ENCODE measurements at regions not wholly inside any gene's neighbourhood (a gene's known extent, or its start where the extent isn't known, plus 50 kb on each side); places are given as distances from the start of the nearest gene placed in this dataset.

DNA sequence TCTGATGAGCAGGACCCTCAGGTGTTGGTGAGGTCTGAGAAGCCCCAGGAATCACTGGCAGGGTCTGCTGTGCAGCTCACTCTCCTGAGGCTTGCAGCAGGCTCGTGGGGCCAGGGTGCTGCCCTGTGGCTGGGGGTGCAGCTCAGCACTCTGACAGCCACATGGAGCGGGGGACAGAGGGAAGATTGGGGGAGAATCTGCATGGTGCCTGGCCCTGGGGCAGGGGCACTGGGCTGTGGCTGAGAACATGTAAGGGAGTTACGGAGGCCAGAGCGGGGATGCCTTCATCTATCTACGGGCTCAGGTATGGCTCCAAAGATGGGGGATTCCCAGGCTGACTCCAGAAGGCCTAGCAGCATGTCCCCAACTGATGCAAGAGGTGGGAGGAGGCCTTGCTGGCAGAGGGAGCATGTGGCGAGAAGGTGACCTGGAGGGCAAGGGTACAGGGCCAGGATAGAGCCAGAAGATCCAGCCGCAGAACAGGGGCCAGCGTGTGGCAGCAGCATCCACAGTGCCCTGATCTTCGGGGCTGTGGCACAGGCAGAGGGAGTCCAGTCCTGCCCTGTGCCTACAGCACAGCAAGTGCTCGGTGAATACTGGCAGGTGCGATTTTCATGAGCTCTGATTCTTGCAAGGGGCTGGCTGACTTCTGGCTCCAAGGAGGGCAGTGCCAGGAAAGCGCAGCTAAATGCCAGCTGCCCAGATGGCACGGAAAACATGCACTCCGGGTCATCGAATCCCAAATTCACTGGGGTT is 184.7 kb downstream of the CTTN start:
- Mint-ChIP-seq H3K27ac (no peak overlapping the region), H3K4me1 (ENCODE audit: low read depth) (no peaks in the 10 kb centered on the region), H3K4me3 (ENCODE audit: low read depth) (no peak overlapping the region), H3K27me3 (no peaks in the 10 kb centered on the region), H3K36me3 (ENCODE audit: insufficient read depth) (no peaks in the 10 kb centered on the region), H3K9me3 (ENCODE audit: low read depth) (no peaks in the 10 kb centered on the region)
- no peak for DNase-seq (ENCODE audit: low spot score, unreplicated experiment)
- TF ChIP-seq, protein P1, sequence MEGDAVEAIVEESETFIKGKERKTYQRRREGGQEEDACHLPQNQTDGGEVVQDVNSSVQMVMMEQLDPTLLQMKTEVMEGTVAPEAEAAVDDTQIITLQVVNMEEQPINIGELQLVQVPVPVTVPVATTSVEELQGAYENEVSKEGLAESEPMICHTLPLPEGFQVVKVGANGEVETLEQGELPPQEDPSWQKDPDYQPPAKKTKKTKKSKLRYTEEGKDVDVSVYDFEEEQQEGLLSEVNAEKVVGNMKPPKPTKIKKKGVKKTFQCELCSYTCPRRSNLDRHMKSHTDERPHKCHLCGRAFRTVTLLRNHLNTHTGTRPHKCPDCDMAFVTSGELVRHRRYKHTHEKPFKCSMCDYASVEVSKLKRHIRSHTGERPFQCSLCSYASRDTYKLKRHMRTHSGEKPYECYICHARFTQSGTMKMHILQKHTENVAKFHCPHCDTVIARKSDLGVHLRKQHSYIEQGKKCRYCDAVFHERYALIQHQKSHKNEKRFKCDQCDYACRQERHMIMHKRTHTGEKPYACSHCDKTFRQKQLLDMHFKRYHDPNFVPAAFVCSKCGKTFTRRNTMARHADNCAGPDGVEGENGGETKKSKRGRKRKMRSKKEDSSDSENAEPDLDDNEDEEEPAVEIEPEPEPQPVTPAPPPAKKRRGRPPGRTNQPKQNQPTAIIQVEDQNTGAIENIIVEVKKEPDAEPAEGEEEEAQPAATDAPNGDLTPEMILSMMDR (IDR thresholded peaks at IDR 0.05; ENCODE audit: unreplicated experiment): no peak

- H3K27me3 Mint-ChIP-seq: no peaks in the 10 kb centered on the region
- no peak overlapping the region for H3K4me3 Mint-ChIP-seq (ENCODE audit: low read depth)
- no peaks in the 10 kb centered on the region for H3K36me3 Mint-ChIP-seq (ENCODE audit: insufficient read depth)
These were observed 185.5 kb downstream of the CTTN start for GRCh38 chr11:70583781-70584218.

DNA sequence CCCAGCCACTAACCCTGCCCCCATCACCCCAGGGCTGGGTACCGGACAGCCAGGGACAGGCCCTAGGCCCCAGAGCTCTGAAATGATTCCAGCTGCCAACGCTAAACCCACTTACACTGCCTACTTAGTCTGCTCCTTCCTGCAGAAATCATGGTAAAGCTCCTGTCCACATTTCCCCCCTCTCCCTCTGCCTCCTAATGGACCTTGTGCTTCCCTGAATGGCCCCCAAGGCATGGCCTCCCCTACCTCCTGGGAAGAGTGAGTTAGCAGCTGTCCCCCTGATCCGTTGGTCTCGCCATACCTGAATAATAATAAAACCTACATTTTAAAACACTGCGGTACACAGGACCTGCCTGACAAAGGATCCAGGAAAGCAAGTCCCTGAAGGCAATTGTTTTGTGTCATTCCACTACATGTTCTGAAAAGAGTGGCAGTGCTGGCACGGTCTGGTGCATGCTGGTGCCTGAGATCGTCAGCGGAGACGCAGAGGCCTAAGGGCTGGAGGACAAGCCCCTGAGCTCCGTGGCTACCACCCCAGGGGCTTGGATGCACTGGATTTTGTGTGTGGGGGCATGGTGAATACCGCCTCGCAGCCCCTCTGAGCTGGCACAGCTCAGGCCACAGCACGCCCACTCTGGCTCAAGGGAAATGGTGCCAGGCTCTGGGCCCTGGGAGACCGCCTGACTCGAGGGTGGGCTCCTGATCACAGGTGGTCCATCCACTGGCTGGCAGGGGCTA is 186.3 kb downstream of the CTTN start:
- Mint-ChIP-seq H3K27me3 (no peaks in the 10 kb centered on the region), H3K9me3 (ENCODE audit: low read depth) (no peaks in the 10 kb centered on the region), H3K27ac (no peak overlapping the region), H3K4me1 (ENCODE audit: low read depth) (no peaks in the 10 kb centered on the region), H3K4me3 (ENCODE audit: low read depth) (no peak overlapping the region), H3K36me3 (ENCODE audit: insufficient read depth) (peaks cover 3% of the 10 kb centered on the region)
- TF ChIP-seq, protein P1 (IDR thresholded peaks at IDR 0.05; ENCODE audit: unreplicated experiment): no peak
- DNase-seq (ENCODE audit: low spot score, unreplicated experiment): no peak

More at GRCh38 chr11:70583781-70584218, 185.5 kb downstream of the CTTN start:
- TF ChIP-seq, protein P1 (IDR thresholded peaks at IDR 0.05; ENCODE audit: unreplicated experiment): no peak
- H3K27ac Mint-ChIP-seq: peak overlapping the region; percentile 67
- DNase-seq (ENCODE audit: low spot score, unreplicated experiment): no peak
- no peaks in the 10 kb centered on the region for H3K9me3 Mint-ChIP-seq (ENCODE audit: low read depth)
- H3K4me1 Mint-ChIP-seq (ENCODE audit: low read depth): no peaks in the 10 kb centered on the region

- no peaks in the 10 kb centered on the region for H3K4me1 Mint-ChIP-seq (ENCODE audit: low read depth)
- no peaks in the 10 kb centered on the region for H3K9me3 Mint-ChIP-seq (ENCODE audit: low read depth)
- H3K27ac Mint-ChIP-seq: no peak overlapping the region
- TF ChIP-seq, protein P1 (IDR thresholded peaks at IDR 0.05; ENCODE audit: unreplicated experiment): no peak
- no peaks in the 10 kb centered on the region for H3K27me3 Mint-ChIP-seq
- H3K36me3 Mint-ChIP-seq (ENCODE audit: insufficient read depth): peaks cover 3% of the 10 kb centered on the region
- no peak for DNase-seq (ENCODE audit: low spot score, unreplicated experiment)
- H3K4me3 Mint-ChIP-seq (ENCODE audit: low read depth): no peak overlapping the region
These were observed 186.9 kb downstream of the CTTN start for GRCh38 chr11:70585236-70585545.

DNA sequence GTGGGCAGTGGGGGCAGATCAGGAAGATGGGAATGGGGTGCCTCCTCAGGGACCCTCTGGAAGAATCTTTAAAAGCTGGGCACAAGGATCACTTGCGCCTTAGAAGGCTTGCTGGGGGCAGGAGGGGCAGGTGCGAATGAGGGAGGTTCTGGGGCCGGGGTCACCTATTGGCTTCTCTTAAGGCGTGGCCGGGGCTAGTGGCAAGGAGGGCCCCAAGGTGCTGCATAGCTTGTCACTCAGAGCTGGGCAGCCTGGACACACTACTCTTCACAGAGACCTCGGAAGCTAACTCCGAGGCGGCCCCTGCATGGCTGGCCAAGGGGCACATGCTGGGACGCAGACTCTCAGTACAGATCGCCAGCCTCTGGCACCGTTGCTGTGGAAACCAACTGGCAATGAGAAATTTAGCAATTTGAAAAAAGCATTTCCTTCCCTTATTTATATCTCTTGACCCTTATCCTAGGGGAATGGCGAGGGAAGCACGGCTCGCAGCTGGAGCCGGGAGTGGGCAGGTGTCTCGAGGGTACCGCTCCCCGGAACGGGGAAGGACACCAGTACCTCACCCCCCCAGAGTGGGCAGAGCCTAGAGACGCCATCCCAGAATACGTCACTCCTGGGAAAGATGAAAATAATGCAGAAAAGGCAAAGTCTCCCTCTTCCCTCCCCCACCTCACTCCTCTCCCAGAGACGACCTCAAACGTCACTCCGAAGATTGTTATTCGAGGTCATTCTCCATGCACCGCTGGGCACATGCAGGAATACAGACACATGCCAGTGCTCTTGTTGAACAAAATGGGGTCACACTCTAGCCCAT is 188.1 kb downstream of the CTTN start:
- TF ChIP-seq, protein P1 (IDR thresholded peaks at IDR 0.05; ENCODE audit: unreplicated experiment): no peak
- no peak overlapping the region for H3K4me3 Mint-ChIP-seq (ENCODE audit: low read depth)
- peak overlapping the region; percentile 79 for H3K27ac Mint-ChIP-seq
- no peak for DNase-seq (ENCODE audit: low spot score, unreplicated experiment)
- no peaks in the 10 kb centered on the region for H3K4me1 Mint-ChIP-seq (ENCODE audit: low read depth)
- peaks cover 4% of the 10 kb centered on the region for H3K36me3 Mint-ChIP-seq (ENCODE audit: insufficient read depth)
- no peaks in the 10 kb centered on the region for H3K27me3 Mint-ChIP-seq
- H3K9me3 Mint-ChIP-seq (ENCODE audit: low read depth): no peaks in the 10 kb centered on the region
